ENCODE measurements at regions not wholly inside any gene's neighbourhood (a gene's known extent, or its start where the extent isn't known, plus 50 kb on each side); places are given as distances from the start of the nearest gene placed in this dataset.
"Not testable (repeated sequence)": the region's sequence is repeated elsewhere in the genome, so short reads cannot be mapped to it uniquely, and the experiment has no call there.

- DNase-seq (ENCODE audit: low read depth) = no peak
These were observed 137.0 kb upstream of the XPO1 start for GRCh38 chr2:61675204-61675603.

- peak; percentile 48 for DNase-seq (ENCODE audit: low read depth)
These were observed 133.6 kb upstream of the XPO1 start for GRCh38 chr2:61671561-61672315.

- DNase-seq (ENCODE audit: low read depth) = peak; percentile 64
These were observed 132.7 kb upstream of the XPO1 start for GRCh38 chr2:61670591-61671501.

GRCh38 chr2:61664190-61664589 is 126.0 kb upstream of the XPO1 start:
- DNase-seq (ENCODE audit: low read depth) = no peak

GRCh38 chr2:61662990-61663389 is 124.8 kb upstream of the XPO1 start:
- DNase-seq (ENCODE audit: low read depth) = no peak

- no peak for DNase-seq (ENCODE audit: low read depth)
These were observed 122.6 kb upstream of the XPO1 start for GRCh38 chr2:61660511-61661388.

GRCh38 chr2:61658841-61659780 is 121.0 kb upstream of the XPO1 start:
- peak; percentile 50 for DNase-seq (ENCODE audit: low read depth)

- DNase-seq (ENCODE audit: low read depth) = peak; percentile 23
These were observed 111.8 kb upstream of the XPO1 start for GRCh38 chr2:61649946-61650345.

GRCh38 chr2:61649021-61649420 is 110.9 kb upstream of the XPO1 start:
- DNase-seq (ENCODE audit: low read depth) = no peak

GRCh38 chr2:61647044-61647443 is 108.9 kb upstream of the XPO1 start:
- DNase-seq (ENCODE audit: low read depth) = peak; percentile 36

- peak; percentile 91 for DNase-seq (ENCODE audit: low read depth)
These were observed 107.8 kb upstream of the XPO1 start for GRCh38 chr2:61645911-61646310.

GRCh38 chr2:61643153-61643552 is 105.0 kb upstream of the XPO1 start:
- not testable (repeated sequence) for DNase-seq (ENCODE audit: low read depth)

- DNase-seq (ENCODE audit: low read depth) = no peak
These were observed 102.2 kb upstream of the XPO1 start for GRCh38 chr2:61640406-61640805.

- no peak for DNase-seq (ENCODE audit: low read depth)
These were observed 101.6 kb upstream of the XPO1 start for GRCh38 chr2:61639721-61640120.

- no peak for DNase-seq (ENCODE audit: low read depth)
These were observed 98.5 kb upstream of the XPO1 start for GRCh38 chr2:61636686-61637085.

- DNase-seq (ENCODE audit: low read depth) = no peak
These were observed 96.4 kb upstream of the XPO1 start for GRCh38 chr2:61634512-61634911.

- DNase-seq (ENCODE audit: low read depth) = no peak
These were observed 95.1 kb upstream of the XPO1 start for GRCh38 chr2:61633250-61633649.

GRCh38 chr2:61632276-61633169 is 94.4 kb upstream of the XPO1 start:
- peak; percentile 15 for DNase-seq (ENCODE audit: low read depth)

GRCh38 chr2:61631321-61631720 is 93.2 kb upstream of the XPO1 start:
- DNase-seq (ENCODE audit: low read depth) = no peak

GRCh38 chr2:61626827-61627226 is 88.7 kb upstream of the XPO1 start:
- no peak for DNase-seq (ENCODE audit: low read depth)

Measured in iris pigment epithelial cell (primary cell).